OCI-LY1 (cell line): ENCODE measurements at regions not wholly inside any gene's neighbourhood (a gene's known extent, or its start where the extent isn't known, plus 50 kb on each side); places are given as distances from the start of the nearest gene placed in this dataset.

Experiments
- H2AFZ ChIP-seq: fragments of 200-600 bp; sonication (generic), shearing (Covaris generic); 2 replicates; pipeline ENCODE4 v1.6.0; 2014; ENCODE audit warnings: antibody characterized with exemption, mild to moderate bottlenecking, low read length
- H3F3A ChIP-seq: fragments of 200-600 bp; sonication (generic), shearing (Covaris generic); 2 replicates; pipeline ENCODE4 v1.6.0; 2014; ENCODE audit warnings: mild to moderate bottlenecking, antibody characterized with exemption, low read length, moderate library complexity; ENCODE audit not compliant: insufficient read depth
- H3K27ac ChIP-seq: fragments of 200-600 bp; sonication (generic); 2 replicates; pipeline ENCODE4 v1.5.1; 2014; ENCODE audit warnings: low read length, mixed run types, mild to moderate bottlenecking, low read depth; ENCODE audit not compliant: poor library complexity, severe bottlenecking
- H3K27me3 ChIP-seq: fragments of 200-600 bp; sonication (generic); 2 replicates; pipeline ENCODE4 v1.6.0; 2014; ENCODE audit warnings: antibody characterized with exemption, mild to moderate bottlenecking, low read length, moderate library complexity; ENCODE audit not compliant: insufficient read depth
- H3K36me3 ChIP-seq: fragments of 200-600 bp; sonication (generic); 2 replicates; pipeline ENCODE4 v1.6.1; 2014; ENCODE audit warnings: mild to moderate bottlenecking, antibody characterized with exemption, low read length, moderate library complexity, mixed read lengths; ENCODE audit not compliant: insufficient read depth
- H3K4me1 ChIP-seq: fragments of 200-600 bp; sonication (generic); 2 replicates; pipeline ENCODE4 v1.5.1; 2014; ENCODE audit warnings: mild to moderate bottlenecking, low read length, moderate library complexity; ENCODE audit not compliant: insufficient read depth, severe bottlenecking
- H3K4me2 ChIP-seq: fragments of 200-600 bp; sonication (generic), shearing (Covaris generic); 2 replicates; pipeline ENCODE4 v1.6.1; 2014; ENCODE audit warnings: low read length
- H3K4me3 ChIP-seq: fragments of 200-600 bp; sonication (generic); 2 replicates; pipeline ENCODE4 v1.5.1; 2014; ENCODE audit warnings: low read length, low read depth, mild to moderate bottlenecking, mixed read lengths; ENCODE audit not compliant: poor library complexity, severe bottlenecking
- H3K79me2 ChIP-seq: fragments of 200-600 bp; shearing (Covaris generic); 2 replicates; pipeline ENCODE4 v1.6.1; 2016; ENCODE audit warnings: mixed run types, low read length, mixed read lengths; ENCODE audit not compliant: insufficient read depth
- H3K9ac ChIP-seq: fragments of 200-600 bp; sonication (generic), shearing (Covaris generic); 2 replicates; pipeline ENCODE4 v1.6.1; 2014; ENCODE audit warnings: mild to moderate bottlenecking, low read length, mixed read lengths
- H3K9me2 ChIP-seq: fragments of 200-600 bp; sonication (generic), shearing (Covaris generic); 2 replicates; pipeline ENCODE4 v1.6.1; 2014; ENCODE audit warnings: low read depth, mild to moderate bottlenecking, low read length, mixed read lengths
- H3K9me3 ChIP-seq: fragments of 200-600 bp; shearing (Covaris generic); 2 replicates; pipeline ENCODE4 v1.6.1; 2014; ENCODE audit warnings: low read length, mixed read lengths
- H4K20me1 ChIP-seq: fragments of 200-600 bp; sonication (generic), shearing (Covaris generic); 2 replicates; pipeline ENCODE4 v1.6.0; 2016; ENCODE audit warnings: mild to moderate bottlenecking, low read length; ENCODE audit not compliant: insufficient read depth
- CTCF ChIP-seq: fragments of 200-600 bp; sonication (generic), shearing (Covaris generic); IDR thresholded peaks from 2 replicates; pipeline ENCODE4 v1.5.1; 2017; ENCODE audit warnings: mild to moderate bottlenecking, antibody characterized with exemption, low read length, moderate library complexity, mixed read lengths
- EZH2 ChIP-seq: fragments of 200-600 bp; sonication (generic), shearing (Covaris generic); IDR thresholded peaks from 2 replicates; pipeline ENCODE4 v1.8.0; 2017; ENCODE audit warnings: borderline replicate concordance, mixed run types, mild to moderate bottlenecking, antibody characterized with exemption, low read length, moderate library complexity, mixed read lengths

GRCh38 chr12:74985293-74985985 is 224.2 kb downstream of the KCNC2 start:
- H3F3A ChIP-seq: no peaks in the 10 kb centered on the region
- H3K9me3 ChIP-seq: no peaks in the 10 kb centered on the region
- H3K4me3 ChIP-seq: no peak overlapping the region
- no peaks in the 10 kb centered on the region for H3K4me1 ChIP-seq
- no peak overlapping the region for H2AFZ ChIP-seq
- no peaks in the 10 kb centered on the region for H3K27me3 ChIP-seq
- no peak overlapping the region for H3K9ac ChIP-seq
- H4K20me1 ChIP-seq: no peaks in the 10 kb centered on the region
- TF ChIP-seq EZH2 (no peak), CTCF (no peak)
- H3K9me2 ChIP-seq: no peaks in the 10 kb centered on the region
- no peaks in the 10 kb centered on the region for H3K36me3 ChIP-seq
- H3K4me2 ChIP-seq: no peak overlapping the region
- H3K27ac ChIP-seq: no peak overlapping the region
- H3K79me2 ChIP-seq: no peaks in the 10 kb centered on the region

GRCh38 chr12:74985986-74986319 is 223.7 kb downstream of the KCNC2 start:
- Histone ChIP-seq H3K9ac (no peak overlapping the region), H3K27ac (no peak overlapping the region), H3K9me2 (no peaks in the 10 kb centered on the region), H3F3A (no peaks in the 10 kb centered on the region), H3K79me2 (no peaks in the 10 kb centered on the region), H3K36me3 (no peaks in the 10 kb centered on the region), H3K4me1 (no peaks in the 10 kb centered on the region), H4K20me1 (no peaks in the 10 kb centered on the region), H3K27me3 (no peaks in the 10 kb centered on the region), H3K9me3 (no peaks in the 10 kb centered on the region), H3K4me2 (no peak overlapping the region), H3K4me3 (no peak overlapping the region), H2AFZ (no peak overlapping the region)
- TF ChIP-seq EZH2 (no peak), CTCF (no peak)

- Histone ChIP-seq H3K27me3 (no peaks in the 10 kb centered on the region), H3K9ac (no peak overlapping the region), H3K9me2 (no peaks in the 10 kb centered on the region), H3K4me3 (no peak overlapping the region), H3K4me1 (no peaks in the 10 kb centered on the region), H3K9me3 (no peaks in the 10 kb centered on the region), H3K27ac (no peak overlapping the region), H2AFZ (no peak overlapping the region), H3K4me2 (no peak overlapping the region), H3K79me2 (no peaks in the 10 kb centered on the region), H3F3A (no peaks in the 10 kb centered on the region), H3K36me3 (no peaks in the 10 kb centered on the region), H4K20me1 (no peaks in the 10 kb centered on the region)
- no peak for TF ChIP-seq CTCF
- TF ChIP-seq EZH2: no peak
Measured at GRCh38 chr12:74988156-74988555, 221.5 kb downstream of the KCNC2 start.
